HCT116 (cell line): ENCODE measurements at regions not wholly inside any gene's neighbourhood (a gene's known extent, or its start where the extent isn't known, plus 50 kb on each side); places are given as distances from the start of the nearest gene placed in this dataset.

Experiments used
- ATAC-seq: fragments of 200-7000 bp; cut with Tn5 transposase; 2 replicates; pipeline ENCODE4 v1.9.1; 2020; ENCODE audit warnings: mild to moderate bottlenecking, moderate library complexity
- BruUV-seq: library from RNA; stranded (reverse); fragments of 400-500 nt; replicated peaks from 2 replicates; lab custom pipeline; 2021; lab: Mats Ljungman, UMichigan
- CTCF ChIA-PET: fragments of 300-600 bp; sonication (Branson Sonifier 250); formaldehyde crosslinking; loops from one replicate; lab custom pipeline; 2021; ENCODE audit warnings: antibody characterized with exemption; lab: Charles Lee
- POLR2A ChIA-PET: fragments of 300-600, 350-600 bp; sonication (Branson Sonifier 250); formaldehyde crosslinking; loops from one replicate; lab custom pipeline; 2021; ENCODE audit warnings: antibody characterized with exemption; lab: Charles Lee
- RAD21 ChIA-PET, 2 experiments: fragments of 300-600 bp; sonication (Branson Sonifier 250); formaldehyde crosslinking; loops; one replicate each; lab custom pipeline; 2023; ENCODE audit warnings: low total read pairs in 2 of 2; ENCODE audit not compliant: uncharacterized antibody in 2 of 2, unreplicated experiment in 2 of 2, low non-redundant PET in 1 of 2; lab: Charles Lee
- DNase-seq: peaks from one replicate; pipeline ENCODE4 v3.0.0-alpha.2; 2010; ENCODE audit warnings: low read depth, low spot score
- H2AFZ ChIP-seq: fragments of 200-600 bp; shearing (Covaris generic), sonication (generic); 2 replicates; pipeline ENCODE4 v1.6.1; 2017; ENCODE audit warnings: low read depth, mixed run types, mixed read lengths, antibody characterized with exemption, low read length; ENCODE audit not compliant: poor library complexity, severe bottlenecking
- H3K27ac ChIP-seq: 2 replicates; pipeline ENCODE4 v1.5.1; 2012; ENCODE audit warnings: low read depth, low read length
- H3K27me3 ChIP-seq: fragments of 200-600 bp; sonication (generic); 2 replicates; pipeline ENCODE4 v1.6.1; 2016; ENCODE audit warnings: mixed run types, low read length, mixed read lengths; ENCODE audit not compliant: insufficient read depth
- H3K36me3 ChIP-seq, 2 experiments: fragments of 200-500 bp in 1 of 2; fragments of 200-600 bp in 1 of 2; sonication (Bioruptor generic) in 1 of 2; sonication (generic) in 1 of 2; 2 replicates each; pipeline versions ENCODE4 v1.5.1 to v1.6.1; 2014 to 2016; ENCODE audit warnings: low read length in 2 of 2, inconsistent platforms in 1 of 2, mixed read lengths in 1 of 2, mixed run types in 1 of 2; ENCODE audit not compliant: insufficient read depth in 2 of 2, control insufficient read depth in 1 of 2
- H3K4me1 ChIP-seq, 2 experiments: fragments of 200-600 bp in 1 of 2; sonication (generic) in 1 of 2; 2 replicates each; pipeline versions ENCODE4 v1.5.1 to v1.6.1; 2012 to 2017; ENCODE audit warnings: low read length in 2 of 2, inconsistent platforms in 1 of 2, mild to moderate bottlenecking in 1 of 2, mixed read lengths in 1 of 2, mixed run types in 1 of 2, moderate library complexity in 1 of 2; ENCODE audit not compliant: insufficient read depth in 2 of 2, control insufficient read depth in 1 of 2
- H3K4me2 ChIP-seq: fragments of 200-600 bp; sonication (generic); 2 replicates; pipeline ENCODE4 v1.6.1; 2017; ENCODE audit warnings: mixed run types, low read length, mixed read lengths
- H3K4me3 ChIP-seq, 2 experiments: fragments of 200-600 bp in 1 of 2; sonication (generic) in 1 of 2; replicated peaks in 1 of 2; 2 replicates each; pipeline ENCODE4 v1.5.1; 2011 to 2016; ENCODE audit warnings: low read length in 2 of 2, control low read depth in 1 of 2, low read depth in 1 of 2, mild to moderate bottlenecking in 1 of 2, mixed read lengths in 1 of 2, mixed run types in 1 of 2
- H3K79me2 ChIP-seq: fragments of 200-600 bp; sonication (generic); 2 replicates; pipeline ENCODE4 v1.6.1; 2017; ENCODE audit warnings: mild to moderate bottlenecking, mixed run types, low read length, moderate library complexity, mixed read lengths; ENCODE audit not compliant: insufficient read depth
- H3K9ac ChIP-seq: fragments of 200-600 bp; sonication (generic); 2 replicates; pipeline ENCODE4 v1.6.1; 2016; ENCODE audit warnings: low read length, mixed read lengths
- H3K9me2 ChIP-seq: fragments of 200-600 bp; sonication (generic), shearing (Covaris generic); 2 replicates; pipeline ENCODE4 v1.6.1; 2017; ENCODE audit warnings: mixed run types, mild to moderate bottlenecking, moderate library complexity; ENCODE audit not compliant: insufficient read depth
- H3K9me3 ChIP-seq, 2 experiments: fragments of 200-500 bp in 1 of 2; fragments of 200-600 bp in 1 of 2; sonication (Bioruptor generic) in 1 of 2; sonication (generic) in 1 of 2; 2 replicates each; pipeline ENCODE4 v1.6.1; 2014 to 2017; ENCODE audit warnings: low read length in 2 of 2, mixed read lengths in 2 of 2, inconsistent platforms in 1 of 2, low read depth in 1 of 2, mild to moderate bottlenecking in 1 of 2, mixed run types in 1 of 2, moderate library complexity in 1 of 2; ENCODE audit not compliant: control insufficient read depth in 1 of 2, insufficient read depth in 1 of 2
- H4K20me1 ChIP-seq: fragments of 200-600 bp; sonication (generic), shearing (Covaris generic); 2 replicates; pipeline ENCODE4 v1.6.1; 2017; ENCODE audit warnings: mixed run types, mild to moderate bottlenecking, moderate library complexity; ENCODE audit not compliant: insufficient read depth
- CBX3 ChIP-seq: IDR thresholded peaks from 2 replicates; pipeline ENCODE4 v1.6.1; 2012; ENCODE audit warnings: low read depth
- CEBPB ChIP-seq: IDR thresholded peaks from 2 replicates; pipeline ENCODE4 v1.6.1; 2012; ENCODE audit warnings: low read depth
- EGR1 ChIP-seq: IDR thresholded peaks from 2 replicates; pipeline ENCODE4 v1.6.1; 2012; ENCODE audit warnings: low read depth
- ELF1 ChIP-seq: IDR thresholded peaks from 2 replicates; pipeline ENCODE4 v1.6.1; 2012; ENCODE audit warnings: low read depth, borderline replicate concordance
- EZH2 ChIP-seq: fragments of 200-600 bp; sonication (generic); IDR thresholded peaks from 2 replicates; pipeline ENCODE4 v1.6.1; 2017; ENCODE audit warnings: antibody characterized with exemption, mixed run types
- EZH2phosphoT487 ChIP-seq: fragments of 200-600 bp; IDR thresholded peaks from 2 replicates; pipeline ENCODE4 v1.6.1; 2018; ENCODE audit warnings: antibody characterized with exemption, borderline replicate concordance
- FOSL1 ChIP-seq: IDR thresholded peaks from 2 replicates; pipeline ENCODE4 v1.6.1; 2012; ENCODE audit warnings: low read depth
- JUND ChIP-seq: IDR thresholded peaks from 2 replicates; pipeline ENCODE4 v1.6.1; 2012
- POLR2A ChIP-seq: IDR thresholded peaks from 2 replicates; pipeline ENCODE4 v1.7.0; 2011; ENCODE audit warnings: borderline replicate concordance; ENCODE audit not compliant: insufficient read depth, insufficient read length; ENCODE audit errors: extremely low read depth
- POLR2AphosphoS5 ChIP-seq: IDR thresholded peaks from 2 replicates; pipeline ENCODE4 v1.6.1; 2011; ENCODE audit warnings: mild to moderate bottlenecking, low read depth, low read length, moderate library complexity
- SIN3A ChIP-seq: IDR thresholded peaks from 2 replicates; pipeline ENCODE4 v1.6.1; 2012; ENCODE audit warnings: low read depth
- SP1 ChIP-seq: IDR thresholded peaks from 2 replicates; pipeline ENCODE4 v1.6.1; 2012; ENCODE audit warnings: low read depth
- SRF ChIP-seq: IDR thresholded peaks from 2 replicates; pipeline ENCODE4 v1.6.1; 2012; ENCODE audit warnings: low read depth
- YY1 ChIP-seq: IDR thresholded peaks from 2 replicates; pipeline ENCODE4 v1.6.1; 2011; ENCODE audit warnings: low read length, low read depth, moderate library complexity, mild to moderate bottlenecking; ENCODE audit not compliant: insufficient replicate concordance; ENCODE audit errors: extremely low read depth
- ZNF274 ChIP-seq: fragments of 200-500 bp; sonication (Bioruptor generic); IDR thresholded peaks from 2 replicates; pipeline ENCODE4 v1.6.1; 2014; ENCODE audit warnings: mild to moderate bottlenecking, low read depth, low read length, inconsistent platforms
- intact Hi-C: fragments of 100-400 bp; cut with micrococcal nuclease; formaldehyde crosslinking; loops from 2 replicates; pipeline ENCODE4 v1.10.0; 2022
- TF ChIP-seq, protein P1 (sequence below): IDR thresholded peaks from 2 replicates; pipeline ENCODE4 v1.6.1; 2012
- TF ChIP-seq, protein P2 (sequence below), 3 experiments: fragments of 200-600 bp in 1 of 3; sonication (generic) in 1 of 3; IDR thresholded peaks in 2 of 3; conservative IDR thresholded peaks in 1 of 3; 2 replicates each; pipeline ENCODE4 v1.5.1; 2012 to 2017; ENCODE audit warnings: low read depth in 2 of 3, low read length in 2 of 3, antibody characterized with exemption in 1 of 3, borderline replicate concordance in 1 of 3, control low read depth in 1 of 3, mild to moderate bottlenecking in 1 of 3, mixed read lengths in 1 of 3, mixed run types in 1 of 3, moderate library complexity in 1 of 3; ENCODE audit not compliant: insufficient read depth in 1 of 3
- TF ChIP-seq, protein P3 (sequence below): IDR thresholded peaks from 2 replicates; pipeline ENCODE4 v1.6.1; 2011; ENCODE audit warnings: mild to moderate bottlenecking, low read length, moderate library complexity; ENCODE audit not compliant: insufficient replicate concordance; ENCODE audit errors: extremely low read depth
- TF ChIP-seq, protein P4 (sequence below): IDR thresholded peaks from 2 replicates; pipeline ENCODE4 v1.6.1; 2012

DNA sequence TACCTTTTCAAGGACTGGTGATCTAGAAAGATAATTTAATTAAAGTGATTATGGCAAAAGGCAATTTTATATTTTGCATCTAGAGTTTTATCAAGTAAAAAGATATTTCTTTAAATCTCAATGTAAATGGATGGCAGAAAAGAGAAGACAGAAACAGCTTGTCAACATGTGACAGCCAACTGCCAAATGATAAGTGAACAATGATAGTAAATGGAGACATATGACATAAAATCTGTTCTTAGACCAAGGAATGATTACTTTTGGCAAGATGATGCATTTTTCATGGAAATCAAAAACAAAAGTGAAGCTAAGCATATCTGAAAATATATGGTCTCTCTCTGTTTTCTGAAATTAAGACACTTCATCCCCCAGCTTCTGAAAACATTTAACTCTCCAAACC lies 1730.7 kb upstream of the FLRT2 start (continued):
- no peak for TF ChIP-seq CEBPB
- TF ChIP-seq SRF: no peak
- TF ChIP-seq JUND: no peak
- TF ChIP-seq, protein P1, sequence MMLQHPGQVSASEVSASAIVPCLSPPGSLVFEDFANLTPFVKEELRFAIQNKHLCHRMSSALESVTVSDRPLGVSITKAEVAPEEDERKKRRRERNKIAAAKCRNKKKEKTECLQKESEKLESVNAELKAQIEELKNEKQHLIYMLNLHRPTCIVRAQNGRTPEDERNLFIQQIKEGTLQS: no peak
- TF ChIP-seq, protein P2, sequence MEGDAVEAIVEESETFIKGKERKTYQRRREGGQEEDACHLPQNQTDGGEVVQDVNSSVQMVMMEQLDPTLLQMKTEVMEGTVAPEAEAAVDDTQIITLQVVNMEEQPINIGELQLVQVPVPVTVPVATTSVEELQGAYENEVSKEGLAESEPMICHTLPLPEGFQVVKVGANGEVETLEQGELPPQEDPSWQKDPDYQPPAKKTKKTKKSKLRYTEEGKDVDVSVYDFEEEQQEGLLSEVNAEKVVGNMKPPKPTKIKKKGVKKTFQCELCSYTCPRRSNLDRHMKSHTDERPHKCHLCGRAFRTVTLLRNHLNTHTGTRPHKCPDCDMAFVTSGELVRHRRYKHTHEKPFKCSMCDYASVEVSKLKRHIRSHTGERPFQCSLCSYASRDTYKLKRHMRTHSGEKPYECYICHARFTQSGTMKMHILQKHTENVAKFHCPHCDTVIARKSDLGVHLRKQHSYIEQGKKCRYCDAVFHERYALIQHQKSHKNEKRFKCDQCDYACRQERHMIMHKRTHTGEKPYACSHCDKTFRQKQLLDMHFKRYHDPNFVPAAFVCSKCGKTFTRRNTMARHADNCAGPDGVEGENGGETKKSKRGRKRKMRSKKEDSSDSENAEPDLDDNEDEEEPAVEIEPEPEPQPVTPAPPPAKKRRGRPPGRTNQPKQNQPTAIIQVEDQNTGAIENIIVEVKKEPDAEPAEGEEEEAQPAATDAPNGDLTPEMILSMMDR (IDR thresholded peaks at IDR 0.05 in 2 of 3, conservative IDR thresholded peaks at IDR 0.05 in 1 of 3; ENCODE audit: borderline replicate concordance in 1 of 3, insufficient read depth in 1 of 3, low read depth in 2 of 3, low read length in 2 of 3): no peak
- TF ChIP-seq EZH2: no peak
- TF ChIP-seq SIN3A: no peak
- TF ChIP-seq ELF1: no peak

DNA sequence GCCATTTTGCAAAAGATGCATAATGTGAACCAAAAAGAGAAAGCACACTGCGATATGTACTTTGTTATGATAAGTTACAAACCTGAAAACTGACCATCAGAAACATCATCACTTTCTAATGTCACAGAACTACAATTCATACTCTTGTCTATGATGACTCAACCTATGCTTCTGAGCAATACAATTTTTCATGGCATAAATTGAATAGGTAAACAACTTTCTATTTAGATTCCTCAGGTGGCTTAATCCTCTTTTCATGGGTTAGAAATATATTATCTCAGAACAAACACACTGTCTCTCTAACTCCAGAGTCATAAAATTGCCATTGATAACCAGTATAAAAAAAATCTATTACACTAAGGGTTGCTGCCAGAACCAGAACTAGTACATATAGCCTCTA lies 1715.0 kb upstream of the FLRT2 start:
- CTCF ChIA-PET: no interaction called here
- Histone ChIP-seq H3K4me3 (no peak overlapping the region), H4K20me1 (no peaks in the 10 kb centered on the region)

More for the DNA sequence above, 1715.0 kb upstream of the FLRT2 start:
- H3K4me2 ChIP-seq: no peak overlapping the region
- BruUV-seq: no TSS peak
- H3K9ac ChIP-seq: no peak overlapping the region
- H3K9me3 ChIP-seq: peaks cover 4 to 7% of the 10 kb centered on the region in 2 experiments
- no peaks in the 10 kb centered on the region for H3K79me2 ChIP-seq
- intact Hi-C loops: no loop called here
- H2AFZ ChIP-seq: no peak overlapping the region
- H3K4me1 ChIP-seq: no peaks in the 10 kb centered on the region
- POLR2A ChIA-PET: no interaction called here
- no peaks in the 10 kb centered on the region for H3K27me3 ChIP-seq
- no peak for ATAC-seq
- no peaks in the 10 kb centered on the region for H3K9me2 ChIP-seq
- no peak for DNase-seq
- no peak for TF ChIP-seq FOSL1
- TF ChIP-seq, protein P3, sequence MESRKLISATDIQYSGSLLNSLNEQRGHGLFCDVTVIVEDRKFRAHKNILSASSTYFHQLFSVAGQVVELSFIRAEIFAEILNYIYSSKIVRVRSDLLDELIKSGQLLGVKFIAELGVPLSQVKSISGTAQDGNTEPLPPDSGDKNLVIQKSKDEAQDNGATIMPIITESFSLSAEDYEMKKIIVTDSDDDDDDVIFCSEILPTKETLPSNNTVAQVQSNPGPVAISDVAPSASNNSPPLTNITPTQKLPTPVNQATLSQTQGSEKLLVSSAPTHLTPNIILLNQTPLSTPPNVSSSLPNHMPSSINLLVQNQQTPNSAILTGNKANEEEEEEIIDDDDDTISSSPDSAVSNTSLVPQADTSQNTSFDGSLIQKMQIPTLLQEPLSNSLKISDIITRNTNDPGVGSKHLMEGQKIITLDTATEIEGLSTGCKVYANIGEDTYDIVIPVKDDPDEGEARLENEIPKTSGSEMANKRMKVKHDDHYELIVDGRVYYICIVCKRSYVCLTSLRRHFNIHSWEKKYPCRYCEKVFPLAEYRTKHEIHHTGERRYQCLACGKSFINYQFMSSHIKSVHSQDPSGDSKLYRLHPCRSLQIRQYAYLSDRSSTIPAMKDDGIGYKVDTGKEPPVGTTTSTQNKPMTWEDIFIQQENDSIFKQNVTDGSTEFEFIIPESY: no peak
- TF ChIP-seq CBX3: no peak
- TF ChIP-seq, protein P1: no peak
- no peak for TF ChIP-seq ZNF274
- TF ChIP-seq EZH2: no peak
- TF ChIP-seq EGR1: no peak
- TF ChIP-seq SP1: no peak
- no peak for TF ChIP-seq POLR2AphosphoS5
- TF ChIP-seq JUND: no peak
- no peak for TF ChIP-seq EZH2phosphoT487
- TF ChIP-seq, protein P4, sequence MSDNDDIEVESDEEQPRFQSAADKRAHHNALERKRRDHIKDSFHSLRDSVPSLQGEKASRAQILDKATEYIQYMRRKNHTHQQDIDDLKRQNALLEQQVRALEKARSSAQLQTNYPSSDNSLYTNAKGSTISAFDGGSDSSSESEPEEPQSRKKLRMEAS: no peak
- TF ChIP-seq, protein P2 (IDR thresholded peaks at IDR 0.05 in 2 of 3, conservative IDR thresholded peaks at IDR 0.05 in 1 of 3; ENCODE audit: borderline replicate concordance in 1 of 3, insufficient read depth in 1 of 3, low read depth in 2 of 3, low read length in 2 of 3): no peak
- TF ChIP-seq SIN3A: no peak
- TF ChIP-seq YY1: no peak
- no peak for TF ChIP-seq POLR2A
- TF ChIP-seq, all 23 proteins: peak for 0
- Histone ChIP-seq H3K36me3 (no peaks in the 10 kb centered on the region), H3K27ac (no peak overlapping the region)
- RAD21 ChIA-PET: no interaction called here
